HG02973 (cell line): ENCODE measurements at regions not wholly inside any gene's neighbourhood (a gene's known extent, or its start where the extent isn't known, plus 50 kb on each side); places are given as distances from the start of the nearest gene placed in this dataset.

Source experiments
- ATAC-seq: cut with Tn5 transposase; IDR thresholded peaks from one replicate; pipeline ENCODE4 v1.9.1; 2021; ENCODE audit warnings: moderate library complexity; ENCODE audit not compliant: unreplicated experiment

DNA sequence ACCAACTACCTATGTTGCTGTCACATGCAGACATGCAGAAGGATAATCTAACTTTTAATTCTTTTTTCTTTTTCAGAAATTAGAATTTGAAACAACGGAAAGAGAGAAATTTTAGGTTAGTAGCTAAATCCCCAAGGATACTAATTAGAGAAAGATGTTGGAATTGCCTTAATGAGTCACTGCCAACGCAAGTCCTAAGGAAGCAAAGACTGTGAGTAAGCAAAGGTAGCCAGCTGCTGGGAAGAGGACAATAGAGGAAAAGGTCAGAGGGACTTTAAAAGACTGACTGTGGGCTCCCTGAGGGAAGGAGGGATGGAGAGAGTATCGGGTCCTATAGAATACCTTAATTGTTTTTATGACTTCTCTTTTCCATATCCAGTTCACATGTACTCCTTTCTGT lies 461.9 kb upstream of the PAPPA start:
- no peak for ATAC-seq

DNA sequence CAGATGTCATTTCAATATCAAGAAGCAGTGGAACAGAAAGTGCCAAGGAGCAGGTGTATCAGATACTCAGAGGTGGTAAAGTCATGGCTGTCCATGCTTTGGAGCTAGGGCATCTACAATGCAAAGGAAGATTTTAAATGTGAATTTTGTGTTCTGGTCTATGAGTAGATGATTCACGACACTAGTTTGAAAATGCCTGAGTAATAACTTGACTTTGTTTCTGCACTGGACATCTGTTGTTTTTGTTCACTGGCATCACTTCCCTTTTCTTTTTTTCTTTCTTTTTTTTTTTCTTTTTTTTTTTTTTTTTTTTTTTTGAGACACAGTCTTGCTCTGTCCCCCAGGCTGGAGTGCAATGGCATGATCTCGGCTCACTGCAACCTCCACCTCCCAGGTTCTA lies 460.7 kb upstream of the PAPPA start:
- ATAC-seq = peak; percentile 66

GRCh38 chr9:115694014-115694413 lies 459.6 kb upstream of the PAPPA start:
- no peak for ATAC-seq

DNA sequence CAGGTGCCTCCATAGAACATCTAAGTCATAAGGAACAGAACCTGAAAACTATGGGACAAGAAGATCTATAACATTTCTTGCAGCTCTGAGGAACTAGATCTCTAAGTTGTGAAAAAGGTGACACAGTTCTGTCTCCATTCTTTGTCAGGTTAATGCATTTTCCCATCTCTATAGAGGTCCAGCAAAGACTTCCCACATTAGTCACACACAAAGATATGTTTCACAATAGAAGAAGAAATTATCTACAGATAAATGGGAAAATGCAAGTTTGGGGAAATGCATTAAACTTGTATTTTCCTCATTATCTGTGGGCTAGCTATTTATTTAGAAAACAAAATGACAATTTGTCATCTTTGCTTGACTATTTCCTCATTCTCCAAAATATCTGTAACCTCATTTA lies 458.6 kb upstream of the PAPPA start:
- ATAC-seq = no peak

DNA sequence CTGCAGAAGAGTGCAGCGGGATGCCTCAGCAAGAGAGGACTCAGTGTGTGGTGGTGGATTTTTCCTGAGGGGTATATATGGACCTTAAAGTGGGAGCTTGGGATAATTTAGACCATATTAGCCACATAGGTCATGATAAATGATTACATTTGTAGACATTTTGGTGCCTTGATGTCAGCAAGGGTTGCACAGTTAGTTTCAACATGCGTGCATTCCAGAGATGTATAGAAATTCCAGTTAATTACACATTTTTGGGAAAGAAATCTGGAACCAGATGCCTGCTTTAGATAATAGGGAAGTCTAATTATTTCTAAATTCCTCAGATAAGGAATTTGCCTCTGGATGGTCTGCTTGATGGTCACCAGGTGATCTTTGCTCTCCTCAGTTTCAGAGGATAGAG lies 440.6 kb upstream of the PAPPA start:
- ATAC-seq = no peak

DNA sequence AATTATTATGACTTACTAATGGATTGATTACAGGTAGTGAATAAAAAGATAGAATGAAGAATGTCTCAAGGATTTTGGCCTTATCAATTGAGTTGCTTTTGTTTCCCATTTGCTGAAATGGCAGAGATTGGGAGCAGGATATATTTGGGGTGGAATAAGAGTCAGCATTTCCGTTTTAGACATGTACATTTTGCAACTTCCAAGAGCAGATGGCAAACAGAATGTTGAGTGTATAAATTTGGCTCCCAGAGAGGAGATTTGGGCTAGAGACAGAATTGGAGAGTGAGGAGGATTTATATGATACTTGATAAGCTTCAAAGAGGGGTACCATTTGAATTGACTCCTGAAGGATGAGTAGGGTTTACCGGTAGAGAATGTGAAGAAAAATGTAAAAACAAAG lies 437.9 kb upstream of the PAPPA start:
- ATAC-seq = no peak

- ATAC-seq = no peak
Observed at GRCh38 chr9:115717298-115717697, 436.3 kb upstream of the PAPPA start.

DNA sequence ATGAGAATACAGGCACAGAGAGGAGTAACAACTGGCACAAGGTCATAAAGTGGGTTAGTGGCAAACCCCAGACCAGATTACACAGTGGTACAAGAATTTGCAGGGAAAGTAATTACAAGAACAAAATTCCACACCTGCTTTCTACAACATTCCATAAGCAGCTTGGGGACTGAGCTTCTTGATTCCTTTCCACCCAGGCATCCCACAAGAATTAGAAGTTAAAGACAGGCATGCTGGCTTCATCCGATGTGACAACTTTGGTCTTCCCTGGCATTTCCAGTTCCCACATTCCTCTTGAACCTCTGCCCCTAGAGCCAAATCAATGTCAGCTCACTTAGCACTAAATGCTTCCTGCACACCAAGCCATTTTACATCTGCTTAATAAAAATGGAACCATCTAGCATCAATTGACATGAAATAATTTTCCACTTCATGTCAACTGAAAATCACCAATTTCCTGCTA lies 435.8 kb upstream of the PAPPA start:
- ATAC-seq = no peak

- ATAC-seq = no peak
Observed at GRCh38 chr9:115730396-115730795, 423.2 kb upstream of the PAPPA start.

GRCh38 chr9:115730845-115731244 lies 422.7 kb upstream of the PAPPA start:
- ATAC-seq = no peak

- no peak for ATAC-seq
Observed at GRCh38 chr9:115733318-115734110, 420.1 kb upstream of the PAPPA start.

GRCh38 chr9:115739096-115739875 lies 414.3 kb upstream of the PAPPA start:
- ATAC-seq = no peak

DNA sequence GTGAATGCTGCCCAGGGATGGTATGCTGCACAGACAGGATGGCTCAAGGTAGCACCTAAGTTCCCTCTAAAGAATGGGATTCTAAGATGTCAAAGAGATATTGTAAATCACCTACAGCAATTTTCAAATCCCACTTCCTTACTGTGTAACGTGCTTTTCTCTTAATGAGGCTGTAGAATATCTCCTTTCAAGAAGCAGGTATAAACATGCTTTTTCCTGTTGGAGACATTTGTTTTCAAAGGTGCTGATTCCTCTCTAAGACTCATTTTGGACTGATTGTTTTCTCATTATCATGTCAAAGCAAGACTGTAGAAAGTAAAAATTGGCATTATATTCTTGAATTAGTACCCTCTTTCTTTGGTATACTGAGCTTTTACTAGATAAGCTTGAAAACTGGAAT lies 412.6 kb upstream of the PAPPA start:
- ATAC-seq = no peak

DNA sequence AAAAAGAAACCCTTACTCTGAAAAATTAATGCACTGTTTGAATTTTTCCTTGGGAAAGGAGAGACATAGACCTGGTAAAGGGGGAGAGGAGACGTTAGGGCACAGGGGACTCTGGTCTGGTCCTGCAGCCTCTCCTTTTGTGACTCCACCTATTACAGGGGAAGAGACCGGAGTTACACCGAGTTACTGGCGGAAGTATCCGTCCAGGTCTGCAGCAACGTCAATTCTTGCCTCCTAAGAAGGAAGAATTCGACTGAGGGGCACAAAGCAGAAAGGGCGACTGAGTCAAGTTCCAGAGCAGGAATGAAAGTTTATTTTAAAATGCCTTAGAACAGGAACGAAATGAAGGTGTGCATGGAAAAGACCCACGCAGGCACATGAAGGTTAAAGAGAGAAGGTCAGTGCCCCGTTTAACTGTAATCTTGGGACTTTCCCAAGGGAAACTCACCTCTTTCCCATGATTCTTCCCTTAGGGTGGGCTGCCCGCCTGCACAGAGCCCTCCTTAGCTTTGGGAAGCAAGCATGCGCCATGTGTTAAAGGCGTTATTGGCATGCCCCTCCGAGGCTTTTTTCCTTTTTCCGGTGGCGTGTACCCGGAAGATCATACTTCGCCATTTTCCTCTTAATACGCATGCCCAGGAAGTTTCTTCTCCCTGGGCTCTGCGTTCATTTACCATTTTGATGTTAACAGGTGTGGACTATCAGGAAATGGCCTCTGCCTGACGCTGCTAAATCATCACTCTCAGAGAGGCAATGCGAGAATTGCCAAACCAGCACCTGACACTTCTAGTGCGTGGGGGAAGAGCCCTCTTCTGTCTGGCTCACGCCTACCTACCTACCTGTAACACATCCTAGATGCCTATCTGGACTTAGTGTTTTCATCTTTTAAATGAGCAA lies 409.6 kb upstream of the PAPPA start:
- ATAC-seq = no peak

GRCh38 chr9:115746496-115746895 lies 407.1 kb upstream of the PAPPA start:
- no peak for ATAC-seq

- no peak for ATAC-seq
Observed at GRCh38 chr9:115747731-115748130, 405.9 kb upstream of the PAPPA start.

GRCh38 chr9:115756736-115757135 lies 396.9 kb upstream of the PAPPA start:
- ATAC-seq = no peak

GRCh38 chr9:115757461-115757860 lies 396.1 kb upstream of the PAPPA start:
- ATAC-seq = no peak

DNA sequence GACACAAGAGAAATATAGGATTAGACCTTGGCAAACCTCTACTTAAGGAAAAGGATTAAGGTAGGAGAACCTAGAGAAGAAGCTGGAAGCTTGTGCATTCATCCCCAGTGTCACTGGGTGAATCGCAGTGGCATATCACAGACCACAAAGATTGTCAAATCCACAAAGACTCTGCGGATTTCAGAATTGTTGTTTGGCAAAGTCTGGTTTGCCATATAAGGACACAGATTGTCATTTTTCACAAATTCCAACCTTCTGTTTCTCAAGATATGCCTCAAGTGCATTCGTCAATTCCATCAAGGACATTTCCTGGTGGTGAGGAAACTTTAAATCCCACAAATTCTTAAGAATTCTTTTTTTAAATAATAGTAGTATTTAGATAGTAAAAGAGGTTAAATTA lies 395.1 kb upstream of the PAPPA start:
- no peak for ATAC-seq

- ATAC-seq = no peak
Observed at GRCh38 chr9:115759426-115759825, 394.2 kb upstream of the PAPPA start.

DNA sequence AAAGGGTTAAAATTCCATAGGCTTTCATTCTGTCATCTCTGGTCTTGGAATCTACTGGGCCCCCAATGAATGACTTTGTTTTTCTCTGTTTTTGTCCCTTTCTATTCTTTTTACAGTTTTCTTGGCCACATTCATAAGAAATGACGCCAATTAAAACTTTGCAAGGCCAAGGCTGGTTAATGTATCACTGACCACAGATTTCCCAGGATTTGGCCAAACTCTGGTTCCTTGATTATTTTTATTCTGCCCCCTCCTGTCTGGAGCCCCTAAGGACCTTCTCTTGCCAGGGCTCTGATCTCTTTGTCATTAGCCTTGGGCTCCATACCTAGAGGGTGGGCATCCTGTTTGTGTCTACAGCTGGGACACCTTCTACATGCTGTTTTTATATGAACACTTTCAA lies 388.9 kb upstream of the PAPPA start:
- no peak for ATAC-seq
